A549 (cell line): ENCODE measurements at regions not wholly inside any gene's neighbourhood (a gene's known extent, or its start where the extent isn't known, plus 50 kb on each side); places are given as distances from the start of the nearest gene placed in this dataset.

Experiments
- CTCF ChIP-seq: fragments of >200 bp; sonication (Bioruptor Twin); formaldehyde crosslinking; IDR thresholded peaks from 3 replicates; pipeline ENCODE4 v1.5.1; 2016
- HDAC2 ChIP-seq: fragments of 200-600 bp; sonication (generic); IDR thresholded peaks from 2 replicates; pipeline ENCODE4 v1.6.1; 2016
- JUN ChIP-seq, 2 experiments: fragments of >200 bp; sonication (Bioruptor Twin); formaldehyde crosslinking; IDR thresholded peaks; 2 replicates in 1 of 2; 3 replicates in 1 of 2; pipeline ENCODE4 v1.6.1; 2016 to 2017

GRCh38 chr10:29691564-29692072 is 56.8 kb upstream of the SVIL start:
- TF ChIP-seq HDAC2, result no peak
- no peak for TF ChIP-seq JUN (IDR thresholded peaks at IDR 0.05)
- no peak for TF ChIP-seq CTCF
